GM20000 (cell line): ENCODE measurements at regions not wholly inside any gene's neighbourhood (a gene's known extent, or its start where the extent isn't known, plus 50 kb on each side); places are given as distances from the start of the nearest gene placed in this dataset.
"Not testable (repeated sequence)": the region's sequence is repeated elsewhere in the genome, so short reads cannot be mapped to it uniquely, and the experiment has no call there.

Experiments
- DNase-seq: peaks from one replicate; pipeline ENCODE4 v3.0.0; 2012; ENCODE audit warnings: low spot score

DNA sequence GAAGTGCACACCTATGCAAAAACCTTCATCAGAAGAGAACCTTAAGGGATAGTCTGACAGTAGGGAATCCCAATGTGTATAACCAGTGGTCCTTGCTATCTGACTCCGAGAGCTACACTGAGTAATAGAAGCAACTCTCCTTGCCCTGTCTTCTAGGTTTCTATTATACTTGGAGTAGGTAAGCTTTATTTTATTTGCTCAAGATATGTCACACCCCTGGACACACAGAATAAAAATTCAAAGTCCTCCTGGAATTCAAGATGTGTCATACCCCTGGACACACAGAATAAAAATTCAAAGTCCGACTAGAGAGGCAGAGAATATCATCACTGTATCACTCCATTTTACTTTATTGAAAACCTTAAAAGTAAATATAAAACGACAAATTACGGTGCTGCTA, 69.5 kb upstream of the NBPF11 start:
- DNase-seq: not testable (repeated sequence)

DNA sequence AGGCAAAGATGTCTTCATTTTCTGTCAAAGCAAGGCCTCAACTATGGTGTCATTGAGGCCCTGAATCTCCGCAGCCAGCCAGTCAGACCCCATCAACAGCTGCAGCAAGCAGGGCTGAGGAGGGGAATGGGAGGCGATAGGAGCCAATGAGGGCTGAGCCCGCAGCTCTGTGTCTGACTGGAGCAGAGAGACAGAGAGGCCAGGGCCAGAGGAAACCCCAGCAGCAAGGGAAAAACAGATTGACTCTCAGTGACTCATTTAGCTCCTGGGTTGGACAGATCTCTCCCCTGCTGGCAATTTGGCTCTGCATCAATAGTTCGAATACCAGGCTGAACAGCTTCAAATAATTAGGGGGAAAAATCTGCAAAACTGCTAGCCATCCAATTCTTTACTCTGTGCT, 67.1 kb upstream of the NBPF11 start:
- DNase-seq: not testable (repeated sequence)

DNA sequence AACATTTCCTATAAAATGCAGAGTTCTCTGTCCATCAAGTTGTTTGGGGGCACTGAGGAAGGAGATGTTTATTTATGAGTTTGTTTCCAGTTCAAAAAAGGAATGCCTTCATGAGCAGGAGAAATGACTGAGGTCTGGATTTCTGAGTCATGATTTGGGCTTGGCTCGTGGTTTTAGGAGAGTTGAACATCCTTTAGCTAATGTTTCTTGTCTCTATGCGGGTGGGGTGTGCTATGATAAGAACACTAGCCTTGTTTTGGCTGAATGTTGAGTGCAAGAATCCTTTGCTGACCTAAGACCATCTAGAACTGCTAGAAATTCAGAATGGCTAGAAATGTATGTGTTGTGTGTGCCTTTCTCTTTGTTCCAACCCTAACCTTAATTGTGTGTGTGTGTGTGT, 59.1 kb upstream of the NBPF11 start:
- not testable (repeated sequence) for DNase-seq

DNA sequence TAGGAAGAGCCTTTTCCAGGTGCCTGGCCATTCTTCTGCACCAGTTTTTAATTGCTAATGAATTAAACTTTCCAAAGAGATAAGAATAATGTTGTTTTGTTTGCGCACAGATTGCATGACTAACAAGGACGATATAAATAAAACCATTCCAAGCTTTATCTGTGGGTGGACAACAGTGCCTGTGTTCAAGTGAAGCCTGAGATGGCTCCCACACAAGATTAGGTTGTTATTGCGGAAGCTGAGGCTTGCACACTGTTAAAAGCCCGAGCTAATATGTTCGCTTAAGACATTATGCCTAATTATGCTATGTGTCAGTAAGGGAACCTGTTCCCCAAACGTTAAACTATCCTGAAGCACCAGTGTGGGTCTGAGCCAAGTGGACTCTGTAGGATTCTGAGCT, 58.5 kb upstream of the NBPF11 start:
- not testable (repeated sequence) for DNase-seq

DNA sequence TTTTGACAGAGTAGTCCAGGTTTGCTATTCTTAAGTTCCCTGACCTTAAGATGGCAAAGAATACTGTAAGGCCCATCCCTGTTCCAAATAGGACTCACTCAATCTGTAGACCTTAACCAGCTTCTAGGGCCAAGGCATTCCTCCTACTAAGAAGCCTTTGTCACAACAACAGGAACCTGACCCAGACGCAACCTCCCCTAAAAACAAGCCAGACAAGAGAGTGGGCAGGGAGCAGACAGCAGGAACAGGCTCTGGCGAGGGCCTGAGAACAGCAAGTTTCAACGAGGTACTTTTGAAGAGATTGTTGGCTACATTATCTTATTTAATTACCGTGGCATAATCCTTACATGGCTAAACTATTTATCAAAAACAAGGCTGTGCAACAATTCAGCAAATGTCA, 58.1 kb upstream of the NBPF11 start:
- DNase-seq: not testable (repeated sequence)

DNA sequence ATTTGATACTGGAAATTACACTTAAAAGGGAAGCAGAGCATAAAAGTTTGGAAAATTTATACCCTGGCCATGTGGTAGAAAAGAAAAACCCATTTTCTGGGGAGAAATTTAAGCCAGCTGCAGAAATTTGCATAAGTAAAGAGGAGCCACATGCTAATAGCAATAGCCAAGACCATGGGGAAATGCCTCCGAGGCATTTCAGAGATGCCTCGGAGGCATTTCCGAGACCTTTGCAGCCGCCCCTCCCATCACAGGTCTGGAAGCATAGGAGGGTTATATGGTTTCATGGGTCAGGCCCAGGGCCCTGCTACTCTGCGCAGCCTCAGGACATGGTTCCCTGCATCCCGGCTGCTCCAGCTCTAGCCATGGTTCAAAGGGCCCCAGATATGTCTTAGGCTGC, 49.9 kb upstream of the NBPF11 start:
- DNase-seq: not testable (repeated sequence)
